ENCODE measurements at regions not wholly inside any gene's neighbourhood (a gene's known extent, or its start where the extent isn't known, plus 50 kb on each side); places are given as distances from the start of the nearest gene placed in this dataset.

DNA sequence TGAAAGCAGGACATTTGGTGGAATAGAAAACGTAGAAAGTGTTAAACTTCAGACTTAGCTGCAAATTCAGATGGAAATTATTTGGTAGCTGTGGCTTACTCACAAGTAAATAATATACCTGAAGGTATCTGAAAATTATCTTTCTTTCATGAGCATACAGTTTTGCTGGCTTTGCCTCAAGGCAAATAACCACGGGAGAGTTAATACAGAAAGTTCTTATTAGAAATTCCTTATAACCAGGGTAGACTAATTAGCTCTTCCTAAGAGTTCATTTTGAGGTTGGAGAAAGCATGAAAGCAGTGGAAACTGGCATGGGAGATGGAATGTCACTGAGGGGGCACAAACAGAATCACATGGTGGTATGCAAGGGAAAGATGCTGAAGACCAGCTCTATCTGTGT is 217.5 kb downstream of the CD83 start (continued):
- TF ChIP-seq ZFP36 (IDR thresholded peaks at IDR 0.05; ENCODE audit: borderline replicate concordance, low read depth, low read length, partially characterized antibody): no peak
- TF ChIP-seq, protein P1, sequence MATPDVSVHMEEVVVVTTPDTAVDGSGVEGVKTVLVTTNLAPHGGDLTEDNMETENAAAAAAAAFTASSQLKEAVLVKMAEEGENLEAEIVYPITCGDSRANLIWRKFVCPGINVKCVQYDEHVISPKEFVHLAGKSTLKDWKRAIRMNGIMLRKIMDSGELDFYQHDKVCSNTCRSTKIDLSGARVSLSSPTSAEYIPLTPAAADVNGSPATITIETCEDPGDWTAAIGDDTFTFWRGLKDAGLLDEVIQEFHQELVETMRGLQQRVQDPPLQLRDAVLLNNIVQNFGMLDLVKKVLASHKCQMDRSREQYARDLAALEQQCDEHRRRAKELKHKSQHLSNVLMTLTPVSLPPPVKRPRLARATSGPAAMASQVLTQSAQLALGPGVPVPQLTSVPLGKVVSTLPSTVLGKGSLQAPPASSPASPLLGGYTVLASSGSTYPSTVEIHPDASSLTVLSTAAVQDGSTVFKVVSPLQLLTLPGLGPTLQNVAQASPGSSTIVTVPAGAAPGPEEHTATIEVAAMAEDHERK (CRISPR knock-in tag; IDR thresholded peaks at IDR 0.05; ENCODE audit: low read depth): no peak
- TF ChIP-seq ETV6 (CRISPR knock-in tag; conservative IDR thresholded peaks at IDR 0.05): no peak

DNA sequence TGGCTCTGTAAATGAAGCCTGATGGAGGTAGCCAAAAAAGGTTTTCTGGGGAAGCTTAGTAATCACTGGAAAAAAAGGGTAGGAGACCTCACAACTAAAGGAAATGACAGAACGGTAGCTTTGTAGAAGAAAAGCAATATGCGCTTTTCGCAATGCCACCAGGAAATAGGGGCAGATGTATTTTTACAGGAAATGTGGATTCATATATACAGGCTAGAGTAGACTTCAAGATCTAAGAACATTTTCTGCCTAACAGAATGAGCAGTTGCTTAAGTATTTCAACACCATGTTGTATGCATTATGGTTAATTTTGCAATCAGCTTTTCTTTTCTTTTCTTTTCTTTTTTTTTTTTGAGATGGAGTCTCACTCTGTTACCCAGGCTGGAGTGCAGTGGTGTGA is 219.6 kb downstream of the CD83 start:
- no peaks in the 10 kb centered on the region for H4K20me1 ChIP-seq (ENCODE audit: insufficient read depth, low read length)
- intact Hi-C loops (cut with micrococcal nuclease; ENCODE audit: unreplicated experiment): no loop called here
- H3K27me3 ChIP-seq (ENCODE audit: control insufficient read depth in 1 of 2, insufficient read depth in 2 of 2, low read length in 2 of 2): no peaks in the 10 kb centered on the region
- POLR2A ChIA-PET: no interaction called here
- H3K79me2 ChIP-seq (ENCODE audit: insufficient read depth, low read length): no peaks in the 10 kb centered on the region
- CTCF ChIA-PET (ENCODE audit: low intra/inter-chr PET ratio, low total read pairs): no interaction called here
- no peaks in the 10 kb centered on the region for H3K9me3 ChIP-seq (ENCODE audit: low read length)
- no peak overlapping the region for H3K9ac ChIP-seq (ENCODE audit: insufficient read depth, low read depth, low read length)
- no TSS peak for BruUV-seq (replicated peaks)
- H3K4me3 ChIP-seq (replicated peaks in 1 of 3; ENCODE audit: insufficient read depth in 1 of 3, low read depth in 2 of 3, low read length in 3 of 3): no peak overlapping the region
- ATAC-seq: no peak
- 79% methylated on average over 3 of the region's 3 CpGs for WGBS (ENCODE audit: low lambda C conversion rate)
- H2AFZ ChIP-seq (ENCODE audit: low read length): no peak overlapping the region
- in situ Hi-C loops (cut with HindIII; ENCODE audit: extremely low pct_ligation_motif_present, low pct_unique_long_range_greater_than_20kb): no loop called here
- no peak overlapping the region for H3K4me2 ChIP-seq (ENCODE audit: low read depth, low read length)
- H3K27ac ChIP-seq (ENCODE audit: extremely low read length, insufficient read depth, low read length): no peak overlapping the region
- no peaks in the 10 kb centered on the region for H3K36me3 ChIP-seq (replicated peaks in 1 of 2; ENCODE audit: control insufficient read depth in 1 of 2, insufficient read depth in 2 of 2, low read length in 2 of 2)
- DNase-seq (ENCODE audit: low spot score): no peak
- no peak for FAIRE-seq
- H3K4me1 ChIP-seq (ENCODE audit: insufficient read depth, low read length): no peaks in the 10 kb centered on the region
- TF ChIP-seq, protein P2, sequence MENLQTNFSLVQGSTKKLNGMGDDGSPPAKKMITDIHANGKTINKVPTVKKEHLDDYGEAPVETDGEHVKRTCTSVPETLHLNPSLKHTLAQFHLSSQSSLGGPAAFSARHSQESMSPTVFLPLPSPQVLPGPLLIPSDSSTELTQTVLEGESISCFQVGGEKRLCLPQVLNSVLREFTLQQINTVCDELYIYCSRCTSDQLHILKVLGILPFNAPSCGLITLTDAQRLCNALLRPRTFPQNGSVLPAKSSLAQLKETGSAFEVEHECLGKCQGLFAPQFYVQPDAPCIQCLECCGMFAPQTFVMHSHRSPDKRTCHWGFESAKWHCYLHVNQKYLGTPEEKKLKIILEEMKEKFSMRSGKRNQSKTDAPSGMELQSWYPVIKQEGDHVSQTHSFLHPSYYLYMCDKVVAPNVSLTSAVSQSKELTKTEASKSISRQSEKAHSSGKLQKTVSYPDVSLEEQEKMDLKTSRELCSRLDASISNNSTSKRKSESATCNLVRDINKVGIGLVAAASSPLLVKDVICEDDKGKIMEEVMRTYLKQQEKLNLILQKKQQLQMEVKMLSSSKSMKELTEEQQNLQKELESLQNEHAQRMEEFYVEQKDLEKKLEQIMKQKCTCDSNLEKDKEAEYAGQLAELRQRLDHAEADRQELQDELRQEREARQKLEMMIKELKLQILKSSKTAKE (CRISPR knock-in tag; IDR thresholded peaks at IDR 0.05; ENCODE audit: borderline replicate concordance): no peak
- no peak for TF ChIP-seq MAF1 (CRISPR knock-in tag; IDR thresholded peaks at IDR 0.05; ENCODE audit: borderline replicate concordance)
- TF ChIP-seq RARA (CRISPR knock-in tag; IDR thresholded peaks at IDR 0.05): no peak
- TF ChIP-seq ZSCAN25 (CRISPR knock-in tag; IDR thresholded peaks at IDR 0.05): no peak
- no peak for TF ChIP-seq HNRNPK (IDR thresholded peaks at IDR 0.05; ENCODE audit: low read depth, low read length, poor library complexity, severe bottlenecking)
- TF ChIP-seq SATB2 (CRISPR knock-in tag; IDR thresholded peaks at IDR 0.05): no peak
- no peak for TF ChIP-seq MZF1 (CRISPR knock-in tag; IDR thresholded peaks at IDR 0.05; ENCODE audit: borderline replicate concordance)
- TF ChIP-seq, protein P3, sequence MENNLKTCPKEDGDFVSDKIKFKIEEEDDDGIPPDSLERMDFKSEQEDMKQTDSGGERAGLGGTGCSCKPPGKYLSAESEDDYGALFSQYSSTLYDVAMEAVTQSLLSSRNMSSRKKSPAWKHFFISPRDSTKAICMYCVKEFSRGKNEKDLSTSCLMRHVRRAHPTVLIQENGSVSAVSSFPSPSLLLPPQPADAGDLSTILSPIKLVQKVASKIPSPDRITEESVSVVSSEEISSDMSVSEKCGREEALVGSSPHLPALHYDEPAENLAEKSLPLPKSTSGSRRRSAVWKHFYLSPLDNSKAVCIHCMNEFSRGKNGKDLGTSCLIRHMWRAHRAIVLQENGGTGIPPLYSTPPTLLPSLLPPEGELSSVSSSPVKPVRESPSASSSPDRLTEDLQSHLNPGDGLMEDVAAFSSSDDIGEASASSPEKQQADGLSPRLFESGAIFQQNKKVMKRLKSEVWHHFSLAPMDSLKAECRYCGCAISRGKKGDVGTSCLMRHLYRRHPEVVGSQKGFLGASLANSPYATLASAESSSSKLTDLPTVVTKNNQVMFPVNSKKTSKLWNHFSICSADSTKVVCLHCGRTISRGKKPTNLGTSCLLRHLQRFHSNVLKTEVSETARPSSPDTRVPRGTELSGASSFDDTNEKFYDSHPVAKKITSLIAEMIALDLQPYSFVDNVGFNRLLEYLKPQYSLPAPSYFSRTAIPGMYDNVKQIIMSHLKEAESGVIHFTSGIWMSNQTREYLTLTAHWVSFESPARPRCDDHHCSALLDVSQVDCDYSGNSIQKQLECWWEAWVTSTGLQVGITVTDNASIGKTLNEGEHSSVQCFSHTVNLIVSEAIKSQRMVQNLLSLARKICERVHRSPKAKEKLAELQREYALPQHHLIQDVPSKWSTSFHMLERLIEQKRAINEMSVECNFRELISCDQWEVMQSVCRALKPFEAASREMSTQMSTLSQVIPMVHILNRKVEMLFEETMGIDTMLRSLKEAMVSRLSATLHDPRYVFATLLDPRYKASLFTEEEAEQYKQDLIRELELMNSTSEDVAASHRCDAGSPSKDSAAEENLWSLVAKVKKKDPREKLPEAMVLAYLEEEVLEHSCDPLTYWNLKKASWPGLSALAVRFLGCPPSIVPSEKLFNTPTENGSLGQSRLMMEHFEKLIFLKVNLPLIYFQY (CRISPR knock-in tag; IDR thresholded peaks at IDR 0.05; ENCODE audit: borderline replicate concordance): no peak
- TF ChIP-seq, protein P4, sequence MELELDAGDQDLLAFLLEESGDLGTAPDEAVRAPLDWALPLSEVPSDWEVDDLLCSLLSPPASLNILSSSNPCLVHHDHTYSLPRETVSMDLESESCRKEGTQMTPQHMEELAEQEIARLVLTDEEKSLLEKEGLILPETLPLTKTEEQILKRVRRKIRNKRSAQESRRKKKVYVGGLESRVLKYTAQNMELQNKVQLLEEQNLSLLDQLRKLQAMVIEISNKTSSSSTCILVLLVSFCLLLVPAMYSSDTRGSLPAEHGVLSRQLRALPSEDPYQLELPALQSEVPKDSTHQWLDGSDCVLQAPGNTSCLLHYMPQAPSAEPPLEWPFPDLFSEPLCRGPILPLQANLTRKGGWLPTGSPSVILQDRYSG (CRISPR knock-in tag; IDR thresholded peaks at IDR 0.05): no peak
- TF ChIP-seq NCOA1 (CRISPR knock-in tag; IDR thresholded peaks at IDR 0.05): no peak

Data from HepG2 (cell line).